ENCODE measurements at regions not wholly inside any gene's neighbourhood (a gene's known extent, or its start where the extent isn't known, plus 50 kb on each side); places are given as distances from the start of the nearest gene placed in this dataset.

DNA sequence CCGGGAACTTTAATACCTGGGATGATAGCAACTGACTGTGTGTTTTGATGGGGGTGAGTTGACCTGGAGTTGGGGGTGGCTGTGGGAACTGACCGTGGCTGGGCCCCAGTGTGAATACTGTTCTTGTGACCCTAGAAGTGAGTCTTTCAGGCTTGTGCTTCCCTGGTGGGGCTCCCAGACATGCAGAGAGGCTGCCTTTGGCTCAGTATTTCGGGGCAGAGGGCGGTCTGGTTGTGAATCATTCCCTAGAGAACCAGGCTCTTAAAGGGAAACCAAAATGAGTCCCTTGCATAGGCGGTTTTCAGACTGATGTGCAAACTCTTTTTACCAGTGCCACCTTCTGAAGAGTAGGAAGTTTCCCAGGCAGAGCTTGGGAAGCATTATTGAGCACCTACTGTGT, 132.1 kb downstream of the MACROH2A1 start:
- dilution Hi-C loops (cut with MboI; ENCODE audit: extremely low pct_ligation_motif_present, low sequenced_read_pairs) (no loop called here), intact Hi-C loops (cut with micrococcal nuclease) (loop anchor here (5.0 kb wide), 1 partner anchor 130 kb away; the partner anchor contains the start of gene MACROH2A1)
- CTCF ChIA-PET: no interaction called here
- FAIRE-seq: no peak
- no peaks in the 10 kb centered on the region for H3K9me1 ChIP-seq (replicated peaks; ENCODE audit: control insufficient read depth, extremely low read depth, insufficient read depth, low read length)
- H3K9ac ChIP-seq (replicated peaks; ENCODE audit: extremely low read depth, insufficient read depth, low read length): no peak overlapping the region
- no peak overlapping the region for H2AFZ ChIP-seq (ENCODE audit: low read depth, low read length)
- H3K27me3 ChIP-seq (ENCODE audit: control insufficient read depth in 2 of 2, insufficient read depth in 2 of 2, low read length in 2 of 2): no peaks in the 10 kb centered on the region
- BruUV-seq (replicated peaks): no TSS peak
- no peaks in the 10 kb centered on the region for H4K20me1 ChIP-seq (replicated peaks; ENCODE audit: control insufficient read depth, extremely low read depth, insufficient read depth, low read length)
- no peak for DNase-seq (ENCODE audit: low read depth, low spot score)
- H3K9me3 ChIP-seq (replicated peaks; ENCODE audit: control insufficient read depth, insufficient read depth, low read length): no peaks in the 10 kb centered on the region
- TF ChIP-seq MAX (IDR thresholded peaks at IDR 0.05; ENCODE audit: insufficient read depth, insufficient read length) (no peak), MYC (IDR thresholded peaks at IDR 0.05; ENCODE audit: low read depth, low read length) (no peak), JUN (IDR thresholded peaks at IDR 0.05; ENCODE audit: borderline replicate concordance, insufficient read depth, insufficient read length, low read depth) (no peak), POLR2A (IDR thresholded peaks at IDR 0.05; ENCODE audit: low read depth, low read length) (no peak), EZH2 (IDR thresholded peaks at IDR 0.05; ENCODE audit: borderline replicate concordance, low read depth, low read length, severe bottlenecking) (no peak), POLR2AphosphoS5 (IDR thresholded peaks at IDR 0.05; ENCODE audit: insufficient read depth, low read depth, low read length) (no peak), GATA2 (IDR thresholded peaks at IDR 0.05; ENCODE audit: insufficient read depth, insufficient read length, low read depth, low read length) (no peak)
- peaks cover 21% of the 10 kb centered on the region for H3K4me1 ChIP-seq (ENCODE audit: control insufficient read depth, extremely low read depth, insufficient read depth, low read length)
- POLR2A ChIA-PET: no interaction called here
- no peaks in the 10 kb centered on the region for H3K79me2 ChIP-seq (ENCODE audit: control insufficient read depth, insufficient read depth, low read length)
- no peak overlapping the region for H3K4me2 ChIP-seq (ENCODE audit: insufficient read depth, low read length)
- H3K27ac ChIP-seq (ENCODE audit: insufficient read depth, low read depth, low read length): no peak overlapping the region
- H3K36me3 ChIP-seq (ENCODE audit: control insufficient read depth in 2 of 2, extremely low read depth in 1 of 2, insufficient read depth in 2 of 2, low read length in 2 of 2): no peaks in the 10 kb centered on the region
- no peak overlapping the region for H3K4me3 ChIP-seq (replicated peaks in 1 of 3; ENCODE audit: insufficient read depth in 1 of 3, low read depth in 1 of 3, low read length in 3 of 3)

DNA sequence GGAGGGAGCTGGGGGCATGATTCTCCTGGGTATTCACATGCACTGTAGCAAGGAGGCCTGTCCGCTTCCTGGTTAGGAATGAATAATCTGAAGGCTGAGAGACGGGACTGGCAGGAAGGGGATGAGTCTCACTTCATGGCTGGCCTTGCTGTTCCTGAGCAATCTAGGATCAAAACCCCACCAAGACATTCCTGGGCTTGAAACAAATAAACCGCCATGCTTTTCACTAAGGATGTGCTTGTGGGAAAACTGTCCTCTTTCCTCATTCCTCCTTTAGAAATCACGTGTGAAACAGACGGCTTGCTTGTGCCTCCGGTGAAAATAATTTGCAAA, 132.8 kb downstream of the MACROH2A1 start:
- no peak for FAIRE-seq
- ChIA-PET POLR2A (no interaction called here), CTCF (interaction anchor here (1.2 to 1.4 kb wide), 2 partner anchors 8 to 10 kb away, joined by 3 read pairs; no protein-coding TSS in a partner anchor)
- intact Hi-C loops (cut with micrococcal nuclease) (loop anchor here (5.0 kb wide), 1 partner anchor 131 kb away; the partner anchor contains the start of gene MACROH2A1), dilution Hi-C loops (cut with MboI; ENCODE audit: extremely low pct_ligation_motif_present, low sequenced_read_pairs) (no loop called here)
- Histone ChIP-seq H3K27me3 (ENCODE audit: control insufficient read depth in 2 of 2, insufficient read depth in 2 of 2, low read length in 2 of 2) (no peaks in the 10 kb centered on the region), H3K79me2 (ENCODE audit: control insufficient read depth, insufficient read depth, low read length) (no peaks in the 10 kb centered on the region), H3K36me3 (ENCODE audit: control insufficient read depth in 2 of 2, extremely low read depth in 1 of 2, insufficient read depth in 2 of 2, low read length in 2 of 2) (no peaks in the 10 kb centered on the region), H3K9me1 (replicated peaks; ENCODE audit: control insufficient read depth, extremely low read depth, insufficient read depth, low read length) (no peaks in the 10 kb centered on the region), H2AFZ (ENCODE audit: low read depth, low read length) (peak overlapping the region; percentile 78), H3K4me3 (replicated peaks in 1 of 3; ENCODE audit: insufficient read depth in 1 of 3, low read depth in 1 of 3, low read length in 3 of 3) (no peak overlapping the region), H3K9ac (replicated peaks; ENCODE audit: extremely low read depth, insufficient read depth, low read length) (no peak overlapping the region), H3K4me2 (ENCODE audit: insufficient read depth, low read length) (no peak overlapping the region), H3K4me1 (ENCODE audit: control insufficient read depth, extremely low read depth, insufficient read depth, low read length) (peaks cover 21% of the 10 kb centered on the region), H4K20me1 (replicated peaks; ENCODE audit: control insufficient read depth, extremely low read depth, insufficient read depth, low read length) (no peaks in the 10 kb centered on the region), H3K27ac (ENCODE audit: insufficient read depth, low read depth, low read length) (no peak overlapping the region), H3K9me3 (replicated peaks; ENCODE audit: control insufficient read depth, insufficient read depth, low read length) (no peaks in the 10 kb centered on the region)
- no peak for DNase-seq (ENCODE audit: low read depth, low spot score)
- TF ChIP-seq EZH2 (IDR thresholded peaks at IDR 0.05; ENCODE audit: borderline replicate concordance, low read depth, low read length, severe bottlenecking) (no peak), GATA2 (IDR thresholded peaks at IDR 0.05; ENCODE audit: insufficient read depth, insufficient read length, low read depth, low read length) (no peak), JUN (IDR thresholded peaks at IDR 0.05; ENCODE audit: borderline replicate concordance, insufficient read depth, insufficient read length, low read depth) (no peak), POLR2AphosphoS5 (IDR thresholded peaks at IDR 0.05; ENCODE audit: insufficient read depth, low read depth, low read length) (no peak), POLR2A (IDR thresholded peaks at IDR 0.05; ENCODE audit: low read depth, low read length) (no peak), FOS (IDR thresholded peaks at IDR 0.05; ENCODE audit: borderline replicate concordance, insufficient read depth, low read length) (no peak), CTCF (IDR thresholded peaks at IDR 0.05; ENCODE audit: extremely low read depth in 1 of 2, insufficient read depth in 1 of 2, low read depth in 1 of 2, low read length in 2 of 2) (no peak), MAX (IDR thresholded peaks at IDR 0.05; ENCODE audit: insufficient read depth, insufficient read length) (no peak), MYC (IDR thresholded peaks at IDR 0.05; ENCODE audit: low read depth, low read length) (no peak)
- BruUV-seq (replicated peaks): no TSS peak
